GM12892 (cell line): ENCODE measurements at regions not wholly inside any gene's neighbourhood (a gene's known extent, or its start where the extent isn't known, plus 50 kb on each side); places are given as distances from the start of the nearest gene placed in this dataset.

Experiments used
- DNase-seq: peaks from one replicate; pipeline ENCODE4 v3.0.0; 2011; ENCODE audit not compliant: insufficient read length
- FAIRE-seq: peaks from 2 replicates; lab custom pipeline; 2011; peaks lifted over from hg19 to GRCh38; lab: Jason Lieb, UNC
- POLR2A ChIP-seq: IDR thresholded peaks from 2 replicates; pipeline ENCODE4 v1.6.1; 2011; ENCODE audit warnings: low read depth, low read length, control low read depth
- POLR2AphosphoS5 ChIP-seq: IDR thresholded peaks from 2 replicates; pipeline ENCODE4 v1.6.1; 2011; ENCODE audit warnings: low read depth, low read length, control low read depth
- TAF1 ChIP-seq: IDR thresholded peaks from 2 replicates; pipeline ENCODE4 v1.6.1; 2011; ENCODE audit warnings: low read depth, mild to moderate bottlenecking, control low read depth, low read length, borderline replicate concordance

DNA sequence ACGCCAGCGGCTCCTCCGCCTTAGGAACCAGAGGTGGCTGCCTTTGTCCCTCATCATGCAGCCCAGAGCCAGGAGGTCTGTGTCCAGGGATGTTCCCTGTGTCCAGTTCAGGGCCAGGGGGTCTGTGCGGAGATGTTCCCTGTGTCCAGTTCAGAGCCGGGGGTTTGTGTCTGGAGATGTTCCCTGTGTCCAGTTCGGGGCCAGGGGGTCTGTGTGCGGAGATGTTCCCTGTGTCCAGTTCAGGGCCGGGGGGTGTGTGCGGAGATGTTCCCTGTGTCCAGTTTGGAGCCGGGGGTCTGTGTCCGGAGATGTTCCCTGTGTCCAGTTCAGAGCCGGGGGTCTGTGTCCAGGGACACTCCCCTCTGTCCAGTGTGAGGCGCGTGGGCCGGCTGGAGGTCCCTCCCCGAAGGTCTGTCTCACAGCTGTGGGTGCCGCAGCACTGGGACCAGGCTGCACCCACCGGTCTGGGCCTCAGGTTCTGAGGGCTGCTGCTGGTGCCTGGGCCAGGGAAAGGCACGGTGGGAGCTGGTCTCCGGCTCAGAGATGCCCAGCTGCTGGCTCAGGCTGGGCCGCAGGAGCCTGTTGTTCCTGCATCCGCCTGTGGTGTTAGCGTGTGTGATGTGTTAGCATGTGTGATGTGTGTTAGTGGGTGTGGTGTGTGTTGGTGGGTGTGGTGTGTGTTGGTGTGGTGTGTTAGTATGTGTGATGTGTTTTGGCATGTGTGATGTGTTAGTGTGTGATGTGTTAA, 67.9 kb upstream of the CFAP46 start:
- no peak for DNase-seq
- no peak for TF ChIP-seq TAF1
- no peak for TF ChIP-seq POLR2A
- no peak for TF ChIP-seq POLR2AphosphoS5
- FAIRE-seq, result no peak

DNA sequence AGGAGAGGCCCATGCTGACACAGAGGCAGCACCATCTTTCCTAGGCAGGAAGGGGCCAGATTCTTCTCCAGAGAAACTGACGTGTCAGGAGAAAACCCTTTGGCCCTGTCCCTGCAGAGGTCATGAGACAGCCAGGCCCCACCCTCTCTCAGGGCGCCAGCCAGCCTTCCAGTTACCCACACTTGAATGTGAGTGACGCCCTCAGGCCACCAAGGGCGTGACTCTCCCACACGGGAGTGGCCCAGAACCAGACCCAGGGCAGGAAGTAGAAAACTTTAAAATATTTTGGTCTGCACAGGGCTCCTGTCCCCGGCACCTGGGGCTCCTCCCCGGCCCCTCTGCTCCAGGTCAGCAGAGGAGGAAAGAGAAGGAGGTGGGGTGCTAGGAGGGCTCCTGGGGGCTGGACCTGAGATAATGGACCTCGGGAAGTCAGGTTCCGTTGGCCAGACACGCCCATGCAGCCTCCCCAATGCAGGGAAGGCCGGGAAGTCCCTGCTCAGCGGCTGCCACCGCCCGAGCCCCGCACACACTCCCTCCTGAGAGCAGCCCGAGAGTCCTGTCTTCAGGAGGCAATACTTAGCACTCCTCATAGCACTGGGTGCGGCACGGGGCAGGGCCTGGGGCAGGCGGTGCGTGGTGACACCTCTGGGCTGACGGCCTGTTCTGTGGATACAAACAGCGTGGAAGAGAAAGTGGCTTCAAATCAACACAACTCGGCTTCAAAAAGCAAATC, 67.0 kb upstream of the CFAP46 start:
- FAIRE-seq, result no peak
- TF ChIP-seq POLR2A (no peak), TAF1 (no peak), POLR2AphosphoS5 (no peak)
- no peak for DNase-seq

DNA sequence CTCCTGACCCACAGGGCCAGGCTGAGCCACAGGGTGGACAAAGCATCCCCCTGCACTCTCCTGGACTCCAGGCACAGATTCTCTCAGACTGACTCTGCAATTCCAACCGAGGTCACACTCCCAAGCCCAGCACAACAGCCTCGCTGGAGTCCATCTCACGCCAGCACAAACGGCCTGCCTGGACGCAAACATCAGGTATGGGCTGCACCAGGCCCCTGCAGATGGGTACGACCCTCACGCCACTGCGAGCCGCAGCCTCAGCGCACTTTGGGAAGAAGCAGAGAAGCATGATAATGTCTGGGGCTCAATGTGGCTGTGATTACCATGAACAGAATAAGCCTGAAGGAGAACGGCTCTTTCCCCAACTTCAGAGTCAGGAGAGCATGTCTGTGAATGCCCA, 66.4 kb upstream of the CFAP46 start:
- FAIRE-seq, result no peak
- TF ChIP-seq POLR2A, result no peak
- TF ChIP-seq TAF1, result no peak
- TF ChIP-seq POLR2AphosphoS5, result no peak
- no peak for DNase-seq

DNA sequence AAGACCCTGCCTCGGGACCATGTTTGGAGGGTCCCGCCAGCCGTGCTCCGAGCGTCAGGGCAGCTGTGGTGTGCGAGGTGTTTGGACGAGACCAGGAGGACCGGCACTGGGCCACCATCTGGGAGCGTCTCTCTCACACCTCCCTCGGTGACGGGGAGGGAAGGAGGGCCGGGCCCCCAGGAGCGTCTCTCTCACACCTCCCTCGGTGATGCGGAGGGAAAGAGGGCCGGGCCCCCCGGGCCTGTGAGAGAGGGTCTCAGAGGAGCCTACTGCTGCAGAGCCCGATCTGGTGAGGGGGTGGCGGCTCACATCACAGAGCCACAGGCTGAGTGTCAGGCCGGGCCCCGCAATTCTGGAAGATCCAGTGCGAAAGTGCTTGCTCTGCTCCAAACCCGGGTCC, 65.8 kb upstream of the CFAP46 start:
- TF ChIP-seq POLR2AphosphoS5 (no peak), TAF1 (no peak), POLR2A (no peak)
- FAIRE-seq (no peak), DNase-seq (no peak)

DNA sequence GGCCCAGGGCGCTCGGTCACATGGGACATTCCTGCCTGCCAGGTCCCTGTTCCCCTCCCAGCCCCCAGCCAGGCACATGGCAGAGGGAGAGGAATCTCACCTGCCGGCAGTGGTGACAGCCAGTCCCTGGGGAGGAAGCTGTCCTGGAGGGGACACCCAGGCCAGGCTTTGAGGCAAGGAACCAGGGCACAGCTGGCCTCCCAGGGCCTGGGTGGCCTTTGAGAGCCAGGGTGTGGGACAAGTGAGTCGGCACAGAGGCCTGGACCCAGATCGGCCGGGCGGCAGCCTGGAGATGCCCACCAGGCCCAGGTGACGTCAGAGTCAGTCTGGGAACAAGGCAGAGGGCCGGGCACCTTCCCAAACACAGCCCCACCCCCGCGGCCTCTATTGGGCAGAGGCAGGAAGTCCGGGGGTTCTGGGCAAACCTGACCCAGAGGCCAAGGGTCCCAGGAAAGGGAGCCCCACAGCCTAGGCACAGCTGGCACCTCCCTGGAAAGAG, 65.0 kb upstream of the CFAP46 start:
- FAIRE-seq, result no peak

DNA sequence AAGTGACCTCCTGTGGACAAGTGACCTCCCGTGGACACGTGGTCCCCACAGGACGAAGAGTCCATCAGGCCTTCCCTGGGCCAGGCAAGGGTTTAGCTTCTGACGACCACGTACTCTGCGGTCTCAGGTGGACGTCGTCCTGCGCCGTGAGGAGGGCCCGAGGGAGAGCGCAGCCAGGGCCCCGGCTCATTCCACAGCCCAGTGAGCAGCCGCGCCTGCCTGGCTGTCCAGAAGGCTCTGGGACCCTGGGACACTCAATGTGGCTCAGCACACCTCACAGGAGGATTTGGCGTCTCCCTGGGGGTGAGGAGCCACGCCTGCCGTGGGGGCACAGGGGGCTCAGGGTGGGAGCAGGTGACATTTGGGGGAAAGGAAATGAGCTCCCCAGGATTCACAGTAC, 64.4 kb upstream of the CFAP46 start:
- no peak for FAIRE-seq
- TF ChIP-seq POLR2A, result no peak
- no peak for TF ChIP-seq POLR2AphosphoS5

More for the DNA sequence above, 65.0 kb upstream of the CFAP46 start:
- TF ChIP-seq POLR2A (no peak), POLR2AphosphoS5 (no peak), TAF1 (no peak)
- no peak for DNase-seq

DNA sequence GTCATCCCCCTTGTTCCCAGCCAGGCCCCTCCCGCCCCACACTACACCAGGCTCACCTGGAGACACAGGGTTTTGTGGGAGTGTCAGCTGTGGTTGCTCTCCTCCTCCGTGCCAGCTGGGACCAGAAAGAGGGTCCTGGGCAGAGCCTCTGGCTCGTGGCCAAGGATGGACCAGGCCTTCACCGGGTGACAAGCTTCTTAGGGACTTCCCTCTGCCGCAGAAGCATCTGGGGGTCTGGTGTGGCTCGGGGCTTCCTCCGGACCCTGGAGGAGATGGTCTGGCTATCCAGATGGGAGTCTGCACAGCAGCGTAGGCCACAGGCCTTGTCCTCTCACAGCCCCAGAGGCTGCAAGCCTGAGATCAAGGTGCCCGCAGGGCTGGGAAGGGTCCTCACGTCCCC, 63.8 kb upstream of the CFAP46 start:
- TF ChIP-seq TAF1 (no peak), POLR2AphosphoS5 (no peak), POLR2A (no peak)
- no peak for FAIRE-seq
- DNase-seq, result no peak

More for the DNA sequence above, 64.4 kb upstream of the CFAP46 start:
- no peak for DNase-seq

DNA sequence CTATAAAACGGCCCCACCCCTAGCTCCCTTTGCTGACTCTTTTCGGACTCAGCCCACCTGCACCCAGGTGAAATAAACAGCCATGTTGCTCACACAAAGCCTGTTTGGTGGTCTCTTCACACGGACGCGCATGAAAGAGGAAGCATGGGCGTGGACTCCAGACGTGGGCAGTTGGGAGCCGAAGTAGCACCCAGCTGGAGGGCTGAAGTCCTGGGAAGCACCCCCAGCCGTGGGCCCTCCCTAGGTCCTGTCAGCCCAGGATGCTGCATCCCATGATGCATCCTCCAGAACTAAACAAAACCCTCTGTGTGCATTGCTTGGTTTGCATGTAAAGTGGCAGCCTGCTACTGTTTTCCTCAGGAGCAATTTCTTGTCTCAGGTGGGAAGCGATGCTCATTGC, 62.1 kb upstream of the CFAP46 start:
- TF ChIP-seq POLR2AphosphoS5, result no peak
- no peak for TF ChIP-seq TAF1
- TF ChIP-seq POLR2A, result no peak
- no peak for FAIRE-seq

DNA sequence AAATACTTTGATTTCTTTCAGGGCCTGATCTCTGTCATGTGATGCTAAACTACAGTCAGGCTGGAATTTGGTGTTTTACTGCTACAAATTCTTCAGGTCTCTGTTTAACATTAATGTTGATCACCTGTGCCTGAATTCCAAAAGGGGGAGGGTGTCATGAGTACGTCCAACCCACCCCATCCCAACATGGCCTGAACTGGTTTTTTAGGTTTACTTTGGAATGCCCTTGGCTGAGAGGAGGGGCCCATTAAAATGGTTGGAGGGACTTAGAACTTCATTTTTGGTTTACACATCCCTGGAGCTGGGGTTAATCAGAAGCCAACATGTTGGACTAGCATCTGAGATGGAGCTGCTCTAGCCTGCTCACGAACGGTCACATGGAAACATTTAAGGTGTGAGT, 60.8 kb upstream of the CFAP46 start:
- FAIRE-seq (no peak), DNase-seq (no peak)
- TF ChIP-seq TAF1 (no peak), POLR2A (no peak), POLR2AphosphoS5 (no peak)

More for the DNA sequence above, 62.1 kb upstream of the CFAP46 start:
- DNase-seq, result no peak

DNA sequence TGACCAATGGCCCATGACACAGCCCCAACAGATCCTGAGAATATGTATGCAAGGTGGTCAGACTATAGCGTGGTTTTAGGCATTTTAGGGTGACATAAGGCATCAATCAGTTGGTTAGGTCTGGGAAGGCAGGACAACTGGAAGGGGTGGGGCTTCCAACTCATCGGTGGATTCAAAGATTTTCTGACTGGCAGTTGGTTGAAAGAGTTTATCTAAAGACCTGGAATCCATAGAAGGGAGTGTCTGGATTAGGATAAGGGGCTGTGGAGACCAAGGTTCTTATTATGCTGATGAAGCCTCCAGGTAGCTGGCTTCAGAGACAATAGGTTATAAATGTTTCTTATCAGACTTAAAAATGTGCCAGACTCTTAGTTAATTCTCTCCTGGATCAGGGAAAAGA, 60.3 kb upstream of the CFAP46 start:
- no peak for FAIRE-seq
- no peak for DNase-seq
- TF ChIP-seq POLR2A, result no peak
- TF ChIP-seq POLR2AphosphoS5, result no peak
- no peak for TF ChIP-seq TAF1

DNA sequence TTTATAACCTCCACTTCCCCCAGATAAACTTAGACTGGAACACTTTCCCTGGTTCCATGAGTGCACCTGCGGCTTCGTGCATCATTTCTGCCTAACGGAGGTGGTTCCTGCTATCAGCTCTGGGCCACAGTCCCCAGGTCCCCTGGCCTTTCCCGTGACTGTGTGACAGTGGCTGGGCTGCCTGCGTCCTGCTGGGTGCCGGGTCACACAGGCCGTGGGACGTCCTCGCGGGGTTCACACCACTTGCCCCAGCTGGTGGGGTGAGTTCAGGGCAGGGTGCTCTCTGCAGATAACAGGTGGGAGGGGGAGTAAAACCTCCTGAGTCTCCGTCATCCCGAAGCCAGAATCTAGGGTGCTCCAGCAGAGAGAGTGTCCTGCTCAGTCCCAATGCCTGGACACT, 58.7 kb upstream of the CFAP46 start:
- FAIRE-seq (no peak), DNase-seq (no peak)
- TF ChIP-seq POLR2A (no peak), POLR2AphosphoS5 (no peak), TAF1 (no peak)
